ENCODE measurements at regions not wholly inside any gene's neighbourhood (a gene's known extent, or its start where the extent isn't known, plus 50 kb on each side); places are given as distances from the start of the nearest gene placed in this dataset.

- Histone ChIP-seq H4K20me1 (ENCODE audit: insufficient read depth, low read length) (no peaks in the 10 kb centered on the region), H3K79me2 (ENCODE audit: insufficient read depth, low read depth, low read length) (no peaks in the 10 kb centered on the region), H2AFZ (ENCODE audit: low read length) (no peak overlapping the region), H3K36me3 (ENCODE audit: insufficient read depth, low read length) (no peaks in the 10 kb centered on the region), H3K27ac (ENCODE audit: low read depth, low read length, poor library complexity, severe bottlenecking) (no peak overlapping the region), H3K9me3 (ENCODE audit: low read length) (no peaks in the 10 kb centered on the region), H3K4me3 (ENCODE audit: low read depth, low read length, poor library complexity, severe bottlenecking) (no peak overlapping the region), H3K9me2 (ENCODE audit: insufficient read depth, low read length) (no peaks in the 10 kb centered on the region), H3K4me1 (ENCODE audit: insufficient read depth, low read length, poor library complexity, severe bottlenecking) (no peaks in the 10 kb centered on the region), H3K4me2 (ENCODE audit: low read length) (no peak overlapping the region)
- no peak for TF ChIP-seq EZH2phosphoT487 (IDR thresholded peaks at IDR 0.05; ENCODE audit: borderline replicate concordance, low read depth, low read length)
- TF ChIP-seq CTCF (conservative IDR thresholded peaks at IDR 0.05; ENCODE audit: low read length): no peak
- DNase-seq (ENCODE audit: low spot score): no peak
- POLR2A ChIA-PET: no interaction called here
- CTCF ChIA-PET (ENCODE audit: unreplicated experiment): no interaction called here
- no TSS peak for BruUV-seq (replicated peaks)
- intact Hi-C loops (cut with micrococcal nuclease; ENCODE audit: unreplicated experiment): no loop called here
These were observed 424.1 kb upstream of the TPM1 start for GRCh38 chr15:62618432-62618831.

GRCh38 chr15:62618846-62619504 lies 423.6 kb upstream of the TPM1 start:
- no peaks in the 10 kb centered on the region for H3K36me3 ChIP-seq (ENCODE audit: insufficient read depth, low read length)
- ChIA-PET CTCF (ENCODE audit: unreplicated experiment) (interaction anchor here (1.1 kb wide), 1 partner anchor 69 kb away, joined by 3 read pairs; no protein-coding TSS in a partner anchor), POLR2A (no interaction called here)
- BruUV-seq (replicated peaks): no TSS peak
- no peaks in the 10 kb centered on the region for H3K4me1 ChIP-seq (ENCODE audit: insufficient read depth, low read length, poor library complexity, severe bottlenecking)
- no peaks in the 10 kb centered on the region for H3K9me2 ChIP-seq (ENCODE audit: insufficient read depth, low read length)
- no peak overlapping the region for H3K27ac ChIP-seq (ENCODE audit: low read depth, low read length, poor library complexity, severe bottlenecking)
- intact Hi-C loops (cut with micrococcal nuclease; ENCODE audit: unreplicated experiment): no loop called here
- H3K4me3 ChIP-seq (ENCODE audit: low read depth, low read length, poor library complexity, severe bottlenecking): no peak overlapping the region
- TF ChIP-seq EZH2phosphoT487 (IDR thresholded peaks at IDR 0.05; ENCODE audit: borderline replicate concordance, low read depth, low read length) (no peak), CTCF (conservative IDR thresholded peaks at IDR 0.05; ENCODE audit: low read length) (no peak)
- DNase-seq (ENCODE audit: low spot score): no peak
- H2AFZ ChIP-seq (ENCODE audit: low read length): no peak overlapping the region
- no peak overlapping the region for H3K4me2 ChIP-seq (ENCODE audit: low read length)
- no peaks in the 10 kb centered on the region for H3K9me3 ChIP-seq (ENCODE audit: low read length)
- H3K79me2 ChIP-seq (ENCODE audit: insufficient read depth, low read depth, low read length): no peaks in the 10 kb centered on the region
- no peaks in the 10 kb centered on the region for H4K20me1 ChIP-seq (ENCODE audit: insufficient read depth, low read length)

GRCh38 chr15:62619526-62619925 lies 423.0 kb upstream of the TPM1 start:
- CTCF ChIA-PET (ENCODE audit: unreplicated experiment): interaction anchor here (1.1 kb wide), 1 partner anchor 70 kb away, joined by 3 read pairs; no protein-coding TSS in a partner anchor
- intact Hi-C loops (cut with micrococcal nuclease; ENCODE audit: unreplicated experiment): no loop called here
- H2AFZ ChIP-seq (ENCODE audit: low read length): no peak overlapping the region
- POLR2A ChIA-PET: no interaction called here
- H3K27ac ChIP-seq (ENCODE audit: low read depth, low read length, poor library complexity, severe bottlenecking): no peak overlapping the region
- H3K4me2 ChIP-seq (ENCODE audit: low read length): no peak overlapping the region
- TF ChIP-seq EZH2phosphoT487 (IDR thresholded peaks at IDR 0.05; ENCODE audit: borderline replicate concordance, low read depth, low read length): no peak
- no peak for TF ChIP-seq CTCF (conservative IDR thresholded peaks at IDR 0.05; ENCODE audit: low read length)
- H3K9me3 ChIP-seq (ENCODE audit: low read length): no peaks in the 10 kb centered on the region
- H3K4me1 ChIP-seq (ENCODE audit: insufficient read depth, low read length, poor library complexity, severe bottlenecking): no peaks in the 10 kb centered on the region
- no peak overlapping the region for H3K4me3 ChIP-seq (ENCODE audit: low read depth, low read length, poor library complexity, severe bottlenecking)
- no peaks in the 10 kb centered on the region for H3K36me3 ChIP-seq (ENCODE audit: insufficient read depth, low read length)
- no peak for DNase-seq (ENCODE audit: low spot score)
- H4K20me1 ChIP-seq (ENCODE audit: insufficient read depth, low read length): no peaks in the 10 kb centered on the region
- H3K9me2 ChIP-seq (ENCODE audit: insufficient read depth, low read length): no peaks in the 10 kb centered on the region
- BruUV-seq (replicated peaks): no TSS peak
- no peaks in the 10 kb centered on the region for H3K79me2 ChIP-seq (ENCODE audit: insufficient read depth, low read depth, low read length)
